ENCODE measurements at regions not wholly inside any gene's neighbourhood (a gene's known extent, or its start where the extent isn't known, plus 50 kb on each side); places are given as distances from the start of the nearest gene placed in this dataset.
"Not testable (repeated sequence)": the region's sequence is repeated elsewhere in the genome, so short reads cannot be mapped to it uniquely, and the experiment has no call there.

- no peak for DNase-seq
- Mint-ChIP-seq H3K4me3 (no peak overlapping the region), H3K36me3 (ENCODE audit: low read depth) (no peaks in the 10 kb centered on the region), H3K4me1 (ENCODE audit: low read depth) (no peaks in the 10 kb centered on the region), H3K27me3 (ENCODE audit: low read depth) (no peaks in the 10 kb centered on the region), H3K27ac (no peak overlapping the region), H3K9me3 (no peaks in the 10 kb centered on the region)
- CTCF ChIA-PET, result no interaction called here
- intact Hi-C loops (cut with micrococcal nuclease), result no loop called here
Observed at GRCh38 chr9:78989031-78989658, 582.6 kb upstream of the TLE4 start.

- H3K4me3 Mint-ChIP-seq, result no peak overlapping the region
- CTCF ChIA-PET, result interaction anchor here (0.8 kb wide), 1 partner anchor 32 kb away, joined by 3 read pairs; no protein-coding TSS in a partner anchor
- intact Hi-C loops (cut with micrococcal nuclease), result no loop called here
Observed at GRCh38 chr9:78994471-78994870, 577.3 kb upstream of the TLE4 start.

GRCh38 chr9:78994974-78995373, 576.8 kb upstream of the TLE4 start:
- H3K9me3 Mint-ChIP-seq; intact Hi-C loops (cut with micrococcal nuclease); H3K27ac Mint-ChIP-seq; H3K4me3 Mint-ChIP-seq; H3K36me3 Mint-ChIP-seq (ENCODE audit: low read depth); H3K4me1 Mint-ChIP-seq (ENCODE audit: low read depth); DNase-seq; H3K27me3 Mint-ChIP-seq (ENCODE audit: low read depth): not testable (repeated sequence)
- CTCF ChIA-PET, result interaction anchor here (0.8 kb wide), 1 partner anchor 33 kb away, joined by 3 read pairs; no protein-coding TSS in a partner anchor

More at GRCh38 chr9:78994471-78994870, 577.3 kb upstream of the TLE4 start:
- no peaks in the 10 kb centered on the region for H3K36me3 Mint-ChIP-seq (ENCODE audit: low read depth)
- no peaks in the 10 kb centered on the region for H3K4me1 Mint-ChIP-seq (ENCODE audit: low read depth)
- H3K9me3 Mint-ChIP-seq, result no peaks in the 10 kb centered on the region
- no peaks in the 10 kb centered on the region for H3K27me3 Mint-ChIP-seq (ENCODE audit: low read depth)
- no peak for DNase-seq
- H3K27ac Mint-ChIP-seq, result no peak overlapping the region

GRCh38 chr9:78997296-78997695, 574.5 kb upstream of the TLE4 start:
- Mint-ChIP-seq H3K4me1 (ENCODE audit: low read depth) (no peaks in the 10 kb centered on the region), H3K9me3 (no peaks in the 10 kb centered on the region), H3K27ac (no peak overlapping the region), H3K4me3 (no peak overlapping the region), H3K27me3 (ENCODE audit: low read depth) (no peaks in the 10 kb centered on the region), H3K36me3 (ENCODE audit: low read depth) (no peaks in the 10 kb centered on the region)
- intact Hi-C loops (cut with micrococcal nuclease), result no loop called here
- CTCF ChIA-PET, result no interaction called here
- no peak for DNase-seq

GRCh38 chr9:79000230-79001002, 571.3 kb upstream of the TLE4 start:
- Mint-ChIP-seq H3K36me3 (ENCODE audit: low read depth) (no peaks in the 10 kb centered on the region), H3K27me3 (ENCODE audit: low read depth) (no peaks in the 10 kb centered on the region), H3K27ac (no peak overlapping the region), H3K9me3 (no peaks in the 10 kb centered on the region), H3K4me1 (ENCODE audit: low read depth) (no peaks in the 10 kb centered on the region), H3K4me3 (no peak overlapping the region)
- CTCF ChIA-PET, result no interaction called here
- no peak for DNase-seq
- intact Hi-C loops (cut with micrococcal nuclease), result no loop called here

- intact Hi-C loops (cut with micrococcal nuclease), result no loop called here
- DNase-seq, result no peak
- no peak overlapping the region for H3K27ac Mint-ChIP-seq
- no peaks in the 10 kb centered on the region for H3K9me3 Mint-ChIP-seq
- CTCF ChIA-PET, result no interaction called here
- no peaks in the 10 kb centered on the region for H3K36me3 Mint-ChIP-seq (ENCODE audit: low read depth)
- H3K27me3 Mint-ChIP-seq (ENCODE audit: low read depth), result no peaks in the 10 kb centered on the region
- H3K4me3 Mint-ChIP-seq, result no peak overlapping the region
- H3K4me1 Mint-ChIP-seq (ENCODE audit: low read depth), result no peaks in the 10 kb centered on the region
Observed at GRCh38 chr9:79001012-79001411, 570.8 kb upstream of the TLE4 start.

GRCh38 chr9:79003514-79003913, 568.3 kb upstream of the TLE4 start:
- H3K36me3 Mint-ChIP-seq (ENCODE audit: low read depth), result no peaks in the 10 kb centered on the region
- H3K4me1 Mint-ChIP-seq (ENCODE audit: low read depth), result no peaks in the 10 kb centered on the region
- H3K9me3 Mint-ChIP-seq, result no peaks in the 10 kb centered on the region
- no peak overlapping the region for H3K27ac Mint-ChIP-seq
- CTCF ChIA-PET, result no interaction called here
- no peaks in the 10 kb centered on the region for H3K27me3 Mint-ChIP-seq (ENCODE audit: low read depth)
- H3K4me3 Mint-ChIP-seq, result no peak overlapping the region
- no peak for DNase-seq
- intact Hi-C loops (cut with micrococcal nuclease), result no loop called here

- no peaks in the 10 kb centered on the region for H3K36me3 Mint-ChIP-seq (ENCODE audit: low read depth)
- H3K27me3 Mint-ChIP-seq (ENCODE audit: low read depth), result no peaks in the 10 kb centered on the region
- H3K27ac Mint-ChIP-seq, result no peak overlapping the region
- CTCF ChIA-PET, result no interaction called here
- no peaks in the 10 kb centered on the region for H3K4me1 Mint-ChIP-seq (ENCODE audit: low read depth)
- H3K9me3 Mint-ChIP-seq, result no peaks in the 10 kb centered on the region
- no peak overlapping the region for H3K4me3 Mint-ChIP-seq
- intact Hi-C loops (cut with micrococcal nuclease), result no loop called here
- no peak for DNase-seq
Observed at GRCh38 chr9:79004032-79004431, 567.7 kb upstream of the TLE4 start.

GRCh38 chr9:79006546-79006945, 565.2 kb upstream of the TLE4 start:
- CTCF ChIA-PET, result no interaction called here
- no peaks in the 10 kb centered on the region for H3K4me1 Mint-ChIP-seq (ENCODE audit: low read depth)
- no peak overlapping the region for H3K4me3 Mint-ChIP-seq
- no peaks in the 10 kb centered on the region for H3K27me3 Mint-ChIP-seq (ENCODE audit: low read depth)
- no peak overlapping the region for H3K27ac Mint-ChIP-seq
- intact Hi-C loops (cut with micrococcal nuclease), result no loop called here
- no peak for DNase-seq
- H3K36me3 Mint-ChIP-seq (ENCODE audit: low read depth), result no peaks in the 10 kb centered on the region
- H3K9me3 Mint-ChIP-seq, result no peaks in the 10 kb centered on the region

- Mint-ChIP-seq H3K4me1 (ENCODE audit: low read depth) (no peaks in the 10 kb centered on the region), H3K27me3 (ENCODE audit: low read depth) (no peaks in the 10 kb centered on the region), H3K9me3 (no peaks in the 10 kb centered on the region), H3K27ac (no peak overlapping the region), H3K4me3 (no peak overlapping the region), H3K36me3 (ENCODE audit: low read depth) (no peaks in the 10 kb centered on the region)
- intact Hi-C loops (cut with micrococcal nuclease), result no loop called here
- CTCF ChIA-PET, result no interaction called here
- DNase-seq, result no peak
Observed at GRCh38 chr9:79007701-79008483, 563.9 kb upstream of the TLE4 start.

- Mint-ChIP-seq H3K27me3 (ENCODE audit: low read depth) (no peaks in the 10 kb centered on the region), H3K4me3 (no peak overlapping the region), H3K27ac (no peak overlapping the region), H3K4me1 (ENCODE audit: low read depth) (no peaks in the 10 kb centered on the region), H3K36me3 (ENCODE audit: low read depth) (no peaks in the 10 kb centered on the region), H3K9me3 (no peaks in the 10 kb centered on the region)
- DNase-seq, result no peak
- intact Hi-C loops (cut with micrococcal nuclease), result no loop called here
- CTCF ChIA-PET, result no interaction called here
Observed at GRCh38 chr9:79008916-79009315, 562.8 kb upstream of the TLE4 start.

GRCh38 chr9:79011461-79011860, 560.3 kb upstream of the TLE4 start:
- Mint-ChIP-seq H3K27me3 (ENCODE audit: low read depth) (no peaks in the 10 kb centered on the region), H3K4me1 (ENCODE audit: low read depth) (no peaks in the 10 kb centered on the region), H3K4me3 (no peak overlapping the region), H3K9me3 (no peaks in the 10 kb centered on the region), H3K36me3 (ENCODE audit: low read depth) (no peaks in the 10 kb centered on the region), H3K27ac (no peak overlapping the region)
- no peak for DNase-seq
- intact Hi-C loops (cut with micrococcal nuclease), result no loop called here
- CTCF ChIA-PET, result no interaction called here

- DNase-seq, result no peak
- Mint-ChIP-seq H3K27ac (no peak overlapping the region), H3K4me3 (no peak overlapping the region), H3K27me3 (ENCODE audit: low read depth) (no peaks in the 10 kb centered on the region), H3K9me3 (no peaks in the 10 kb centered on the region), H3K36me3 (ENCODE audit: low read depth) (no peaks in the 10 kb centered on the region), H3K4me1 (ENCODE audit: low read depth) (no peaks in the 10 kb centered on the region)
- CTCF ChIA-PET, result no interaction called here
- intact Hi-C loops (cut with micrococcal nuclease), result no loop called here
Observed at GRCh38 chr9:79012561-79012960, 559.2 kb upstream of the TLE4 start.

Data from activated naive CD4-positive, alpha-beta T cell treated with anti-CD3 and anti-CD28 coated beads for 36 hours (primary cell).